Transverse colon (tissue), 4 donors: ENCODE measurements at regions not wholly inside any gene's neighbourhood (a gene's known extent, or its start where the extent isn't known, plus 50 kb on each side); places are given as distances from the start of the nearest gene placed in this dataset.

Experiments used
- DNase-seq: peaks from one replicate; pipeline ENCODE4 v3.0.0-alpha.2; 2019
- H3K27ac ChIP-seq, 4 donors: fragments of 200-600 bp; sonication (generic); 2 replicates each; pipeline ENCODE4 v1.5.1; 2016 to 2018; ENCODE audit warnings: inconsistent platforms in 4 of 4
- H3K27me3 ChIP-seq: fragments of 200-600 bp; sonication (generic); 2 replicates; pipeline ENCODE4 v1.5.1; 2017; ENCODE audit warnings: inconsistent platforms
- H3K36me3 ChIP-seq, 4 donors: fragments of 200-600 bp; sonication (generic); 2 replicates each; pipeline ENCODE4 v1.5.1; 2017 to 2019; ENCODE audit warnings: inconsistent platforms in 4 of 4
- H3K4me1 ChIP-seq, 4 donors: fragments of 200-600 bp; sonication (generic); 2 replicates each; pipeline ENCODE4 v1.5.1; 2017 to 2020; ENCODE audit warnings: inconsistent platforms in 4 of 4
- H3K4me3 ChIP-seq, 4 donors: fragments of 200-600 bp; sonication (generic); 1 replicate in 1 of 4; 2 replicates in 3 of 4; pipeline versions ENCODE4 v1.5.1 to v1.6.1; 2017 to 2019; ENCODE audit warnings: inconsistent platforms in 4 of 4
- H3K9me3 ChIP-seq, 2 donors: fragments of 200-600 bp; sonication (generic); 2 replicates each; pipeline ENCODE4 v1.5.1; 2017 to 2019; ENCODE audit warnings: inconsistent platforms in 2 of 2
- CTCF ChIP-seq, 5 experiments: fragments of 200-600 bp in 3 of 5; fragments of 450-650 bp in 2 of 5; sonication (generic) in 3 of 5; IDR thresholded peaks; 1 replicate in 2 of 5; 2 replicates in 3 of 5; pipeline ENCODE4 v1.5.1; 2016 to 2017; ENCODE audit warnings: antibody characterized with exemption in 5 of 5, inconsistent platforms in 3 of 5, mild to moderate bottlenecking in 2 of 5, moderate library complexity in 1 of 5
- EP300 ChIP-seq: sonication (generic); formaldehyde crosslinking; IDR thresholded peaks from one replicate; pipeline ENCODE4 v1.6.1; 2017; ENCODE audit warnings: antibody characterized with exemption, low read depth
- POLR2A ChIP-seq: fragments of 450-650 bp; IDR thresholded peaks from one replicate; pipeline ENCODE4 v1.6.1; 2016; ENCODE audit warnings: antibody characterized with exemption, mild to moderate bottlenecking, moderate library complexity
- POLR2AphosphoS5 ChIP-seq, 3 donors: sonication (generic); formaldehyde crosslinking; IDR thresholded peaks; one replicate each; pipeline ENCODE4 v1.6.1; 2016; ENCODE audit warnings: antibody characterized with exemption in 3 of 3
- WGBS, 2 donors: methylation state at CpG; one replicate each; pipeline ENCODE4 v1.1.5; 2018; ENCODE audit warnings: low coverage in 1 of 2; 5-methylcytosine and 5-hydroxymethylcytosine counted together
- in situ Hi-C, 4 donors: fragments of 200-750 bp; cut with MboI; loops; one replicate each; pipeline versions ENCODE4 v1.15.0 to v1.15.1; 2017; ENCODE audit warnings: low sequenced_read_pairs in 3 of 4, low pct_ligation_motif_present in 1 of 4, low pct_unique_long_range_greater_than_20kb in 1 of 4
- intact Hi-C: fragments of 100-400 bp; cut with DNase I; formaldehyde crosslinking; loops from one replicate; pipeline ENCODE4 v1.15.1; 2023; ENCODE audit warnings: low total_unique reads
- small RNA-seq, 4 donors: library from RNA; depleted of rRNA; stranded (forward); fragments of <200 nt; gene quantifications; one replicate each; pipeline ENCODE3, GENCODE V24; 2016

GRCh38 chr12:11593013-11593412 is 56.5 kb upstream of the ETV6 start:
- no peak for TF ChIP-seq EP300
- no peak for TF ChIP-seq CTCF (IDR thresholded peaks at IDR 0.05)
- TF ChIP-seq POLR2AphosphoS5 (IDR thresholded peaks at IDR 0.05), result no peak
- no peak for TF ChIP-seq POLR2A
- no peak for DNase-seq
- intact Hi-C loops (no loop called here), in situ Hi-C loops (loop anchor here in 2 of 4 donors (25.0 kb wide), 1 partner anchor 744 kb away; no protein-coding TSS in a partner anchor)
- no peak overlapping the region for H3K4me3 ChIP-seq
- H3K36me3 ChIP-seq, result no peaks in the 10 kb centered on the region
- H3K27ac ChIP-seq, result no peak overlapping the region
- no peaks in the 10 kb centered on the region for H3K27me3 ChIP-seq
- WGBS, 2 donors, result 91 to 100% methylated on average over 1 of the region's 1 CpG
- no peaks in the 10 kb centered on the region for H3K4me1 ChIP-seq
- no peaks in the 10 kb centered on the region for H3K9me3 ChIP-seq

GRCh38 chr12:11595080-11595479 is 54.4 kb upstream of the ETV6 start:
- in situ Hi-C loops, result loop anchor here in 2 of 4 donors (25.0 kb wide), 1 partner anchor 742 kb away; no protein-coding TSS in a partner anchor
- WGBS, 2 donors, result 74 to 86% methylated on average over 2 to 3 of the region's 3 CpGs
- no peaks in the 10 kb centered on the region for H3K36me3 ChIP-seq
- no peak overlapping the region for H3K27ac ChIP-seq
- H3K9me3 ChIP-seq, result no peaks in the 10 kb centered on the region
- H3K4me3 ChIP-seq, result no peak overlapping the region
- DNase-seq, result no peak
- no peaks in the 10 kb centered on the region for H3K4me1 ChIP-seq
- intact Hi-C loops, result no loop called here
- no peaks in the 10 kb centered on the region for H3K27me3 ChIP-seq
- TF ChIP-seq POLR2AphosphoS5 (IDR thresholded peaks at IDR 0.05) (no peak), EP300 (no peak)

- H3K9me3 ChIP-seq, result no peaks in the 10 kb centered on the region
- intact Hi-C loops (no loop called here), in situ Hi-C loops (loop anchor here in 2 of 4 donors (25.0 kb wide), 1 partner anchor 741 kb away; no protein-coding TSS in a partner anchor)
- H3K4me3 ChIP-seq, result no peak overlapping the region
- WGBS, 2 donors, result 67 to 72% methylated on average over 1 of the region's 1 CpG
- no peak for TF ChIP-seq POLR2AphosphoS5 (IDR thresholded peaks at IDR 0.05)
- no peak overlapping the region for H3K27ac ChIP-seq
- H3K4me1 ChIP-seq, result peaks cover 0 to under 1% (median 0%) of the 10 kb centered on the region in 4 donors
- H3K27me3 ChIP-seq, result no peaks in the 10 kb centered on the region
- no peaks in the 10 kb centered on the region for H3K36me3 ChIP-seq
- no peak for DNase-seq
Measured at GRCh38 chr12:11596141-11596540, 53.3 kb upstream of the ETV6 start.

- peaks cover 0 to 3% (median 0%) of the 10 kb centered on the region in 4 donors for H3K4me1 ChIP-seq
- intact Hi-C loops (no loop called here), in situ Hi-C loops (loop anchor here in 2 of 4 donors (25.0 kb wide), 1 partner anchor 738 kb away; no protein-coding TSS in a partner anchor)
- H3K27me3 ChIP-seq, result no peaks in the 10 kb centered on the region
- TF ChIP-seq EP300 (no peak), CTCF (IDR thresholded peaks at IDR 0.05) (no peak), POLR2AphosphoS5 (IDR thresholded peaks at IDR 0.05) (no peak), POLR2A (no peak)
- H3K4me3 ChIP-seq, result no peak overlapping the region
- WGBS, 2 donors, result 80 to 90% methylated on average over 1 to 7 of the region's 7 CpGs
- no peak overlapping the region for H3K27ac ChIP-seq
- no peaks in the 10 kb centered on the region for H3K9me3 ChIP-seq
- no peaks in the 10 kb centered on the region for H3K36me3 ChIP-seq
- no peak for DNase-seq
Measured at GRCh38 chr12:11598900-11599299, 50.6 kb upstream of the ETV6 start.

Small RNAs in the stretch of these regions (small RNA-seq; reads per million reads assigned to genes)
- gene AC007450.3 (0 reads per million in 4 donors), gene HIGD1AP8 (0 reads per million in 4 donors), gene RNU7-60P (0 reads per million in 4 donors)
